ENCODE measurements at regions not wholly inside any gene's neighbourhood (a gene's known extent, or its start where the extent isn't known, plus 50 kb on each side); places are given as distances from the start of the nearest gene placed in this dataset.

DNA sequence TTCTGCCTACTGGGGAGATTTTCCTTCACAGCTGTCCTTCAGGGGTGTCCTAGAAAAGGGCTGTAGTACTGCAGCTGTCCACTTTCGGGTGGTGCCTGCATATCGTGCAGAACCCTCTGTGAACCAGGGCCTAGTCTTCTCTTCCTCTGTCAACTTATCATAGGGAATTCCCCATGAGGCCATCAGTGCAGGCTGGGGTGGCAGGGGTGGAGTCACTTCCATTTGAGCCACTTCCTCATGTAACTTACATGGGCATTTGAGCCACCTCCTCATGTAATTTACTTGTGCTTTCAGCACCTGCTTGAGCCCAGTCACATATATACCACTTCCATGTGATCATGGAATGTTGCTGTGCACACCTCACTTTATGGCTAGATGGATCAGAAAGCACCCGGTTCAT, 742.0 kb upstream of the RGMB start:
- no peak overlapping the region for H3K27ac ChIP-seq
- no peak for TF ChIP-seq CTCF (IDR thresholded peaks at IDR 0.05)

GRCh38 chr5:98031926-98032325, 741.5 kb upstream of the RGMB start:
- no peak for TF ChIP-seq CTCF (IDR thresholded peaks at IDR 0.05)
- ATAC-seq = no peak
- H3K4me3 ChIP-seq = no peak overlapping the region

More for the DNA sequence above, 742.0 kb upstream of the RGMB start:
- intact Hi-C loops (cut with DNase I) = no loop called here
- Histone ChIP-seq H3K4me1 (no peaks in the 10 kb centered on the region), H3K27me3 (no peaks in the 10 kb centered on the region), H3K36me3 (no peaks in the 10 kb centered on the region), H3K9me3 (no peaks in the 10 kb centered on the region), H3K4me3 (no peak overlapping the region)
- DNase-seq = no peak
- ATAC-seq = no peak

DNA sequence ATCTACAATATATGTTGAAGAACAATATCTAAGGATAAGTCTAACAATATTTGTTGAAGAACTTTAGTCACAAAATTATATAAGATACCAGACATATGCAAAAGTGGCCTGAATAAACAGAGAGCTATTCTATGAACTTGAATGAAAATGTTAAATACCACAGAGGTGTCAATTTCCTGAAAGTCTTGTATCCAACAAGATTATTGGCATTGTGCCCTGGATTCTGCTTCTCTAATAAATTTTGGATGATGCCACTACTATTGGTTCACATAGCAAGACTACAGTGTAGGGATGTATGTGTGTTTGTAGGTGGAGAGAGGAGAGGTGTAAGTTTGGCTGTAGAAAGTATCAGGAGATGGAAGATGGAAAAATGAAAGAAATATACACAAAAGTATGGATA, 731.8 kb upstream of the RGMB start:
- H3K4me1 ChIP-seq = no peaks in the 10 kb centered on the region
- no peak for DNase-seq
- H3K27me3 ChIP-seq = no peaks in the 10 kb centered on the region
- TF ChIP-seq CTCF (IDR thresholded peaks at IDR 0.05) = no peak
- no peak overlapping the region for H3K4me3 ChIP-seq
- no peaks in the 10 kb centered on the region for H3K36me3 ChIP-seq
- ATAC-seq = no peak
- intact Hi-C loops (cut with DNase I) = no loop called here
- no peaks in the 10 kb centered on the region for H3K9me3 ChIP-seq
- no peak overlapping the region for H3K27ac ChIP-seq

More at GRCh38 chr5:98031926-98032325, 741.5 kb upstream of the RGMB start:
- intact Hi-C loops (cut with DNase I) = no loop called here
- Histone ChIP-seq H3K36me3 (no peaks in the 10 kb centered on the region), H3K4me1 (no peaks in the 10 kb centered on the region), H3K27me3 (no peaks in the 10 kb centered on the region), H3K9me3 (no peaks in the 10 kb centered on the region), H3K27ac (no peak overlapping the region)
- no peak for DNase-seq

GRCh38 chr5:98042521-98042920, 730.9 kb upstream of the RGMB start:
- Histone ChIP-seq H3K27me3 (no peaks in the 10 kb centered on the region), H3K27ac (no peak overlapping the region), H3K4me1 (no peaks in the 10 kb centered on the region), H3K4me3 (no peak overlapping the region), H3K9me3 (no peaks in the 10 kb centered on the region), H3K36me3 (no peaks in the 10 kb centered on the region)
- no peak for TF ChIP-seq CTCF (IDR thresholded peaks at IDR 0.05)
- no peak for ATAC-seq
- intact Hi-C loops (cut with DNase I) = no loop called here
- DNase-seq = no peak

GRCh38 chr5:98042961-98043360, 730.5 kb upstream of the RGMB start:
- intact Hi-C loops (cut with DNase I) = no loop called here

More at GRCh38 chr5:98042961-98043360, 730.5 kb upstream of the RGMB start:
- H3K9me3 ChIP-seq = no peaks in the 10 kb centered on the region
- DNase-seq = no peak
- no peak for TF ChIP-seq CTCF (IDR thresholded peaks at IDR 0.05)
- H3K4me1 ChIP-seq = no peaks in the 10 kb centered on the region
- no peaks in the 10 kb centered on the region for H3K27me3 ChIP-seq
- no peak for ATAC-seq
- H3K36me3 ChIP-seq = no peaks in the 10 kb centered on the region
- no peak overlapping the region for H3K4me3 ChIP-seq
- H3K27ac ChIP-seq = no peak overlapping the region

Measured in upper lobe of right lung (tissue), 1 donor.